ENCODE measurements at regions not wholly inside any gene's neighbourhood (a gene's known extent, or its start where the extent isn't known, plus 50 kb on each side); places are given as distances from the start of the nearest gene placed in this dataset.

DNA sequence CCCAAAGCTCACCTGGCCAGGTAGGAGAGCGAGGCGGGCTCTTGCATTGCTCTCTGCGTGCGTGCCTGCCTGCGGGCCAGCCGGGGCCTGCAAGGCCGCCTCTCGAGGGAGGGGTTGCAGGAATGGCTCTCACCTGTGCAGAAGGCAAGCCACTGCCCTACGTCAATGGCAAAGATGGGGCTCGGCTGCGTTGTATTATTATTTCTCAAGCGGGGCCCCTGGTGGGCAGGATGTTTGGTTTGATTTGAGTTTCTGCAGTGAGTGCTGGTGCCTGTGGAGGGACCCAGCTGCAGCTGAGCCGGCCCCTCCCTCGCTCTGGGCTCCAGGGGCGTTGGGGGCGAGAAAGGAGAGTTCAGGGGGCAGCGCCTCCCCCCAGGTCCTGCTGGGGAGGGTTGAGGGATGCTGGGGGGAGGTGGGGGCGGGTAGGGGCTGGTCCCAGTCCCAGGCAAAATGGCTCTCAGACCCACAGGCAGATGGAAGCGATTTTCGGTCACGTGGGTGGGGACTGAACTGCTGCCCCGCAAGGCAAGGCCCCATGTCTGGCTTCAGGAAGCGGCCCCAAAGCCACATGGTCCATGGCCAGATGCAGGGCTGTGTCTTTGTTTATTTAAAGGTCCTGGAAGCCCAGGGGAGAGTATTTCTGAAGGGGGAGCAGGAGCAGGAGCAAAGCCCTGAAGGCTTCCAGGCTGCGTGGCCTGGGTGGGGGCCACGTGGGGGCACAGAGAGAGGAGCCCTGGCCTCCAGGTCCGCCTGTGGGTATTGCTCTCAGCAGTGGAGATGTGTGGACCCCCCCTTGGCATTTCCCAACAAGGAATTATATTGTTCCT, 338.8 kb downstream of the SEC14L1 start:
- TF ChIP-seq CTCF (IDR thresholded peaks at IDR 0.05) (no peak), ZFX (IDR thresholded peaks at IDR 0.05; ENCODE audit: borderline replicate concordance) (no peak)

All from 22Rv1 (cell line).